GM19372 (cell line): ENCODE measurements at regions not wholly inside any gene's neighbourhood (a gene's known extent, or its start where the extent isn't known, plus 50 kb on each side); places are given as distances from the start of the nearest gene placed in this dataset.
"Not testable (repeated sequence)": the region's sequence is repeated elsewhere in the genome, so short reads cannot be mapped to it uniquely, and the experiment has no call there.

Experiments used
- ATAC-seq: cut with Tn5 transposase; IDR thresholded peaks from one replicate; pipeline ENCODE4 v1.9.1; 2021; ENCODE audit warnings: mild to moderate bottlenecking, low read depth, moderate library complexity; ENCODE audit not compliant: unreplicated experiment

DNA sequence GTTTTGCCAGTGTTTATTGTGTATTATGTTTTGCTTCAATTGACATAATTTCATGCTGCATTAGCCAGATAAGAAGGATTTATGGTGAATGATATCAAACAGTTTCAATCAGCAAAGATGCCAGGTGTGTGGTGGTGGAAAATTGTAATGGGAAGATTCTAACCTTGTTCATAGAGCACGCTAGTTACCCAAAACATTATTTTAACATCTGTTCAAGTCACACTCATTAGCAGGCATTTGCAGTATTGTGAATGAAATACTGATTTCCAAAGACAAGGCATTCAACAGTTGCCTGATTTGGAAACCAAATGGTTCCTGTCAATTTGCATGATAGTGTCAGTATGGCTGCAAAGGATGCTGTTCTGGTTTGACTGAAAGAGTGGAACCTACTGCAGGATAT lies 129.7 kb downstream of the EPC1 start:
- ATAC-seq = no peak

DNA sequence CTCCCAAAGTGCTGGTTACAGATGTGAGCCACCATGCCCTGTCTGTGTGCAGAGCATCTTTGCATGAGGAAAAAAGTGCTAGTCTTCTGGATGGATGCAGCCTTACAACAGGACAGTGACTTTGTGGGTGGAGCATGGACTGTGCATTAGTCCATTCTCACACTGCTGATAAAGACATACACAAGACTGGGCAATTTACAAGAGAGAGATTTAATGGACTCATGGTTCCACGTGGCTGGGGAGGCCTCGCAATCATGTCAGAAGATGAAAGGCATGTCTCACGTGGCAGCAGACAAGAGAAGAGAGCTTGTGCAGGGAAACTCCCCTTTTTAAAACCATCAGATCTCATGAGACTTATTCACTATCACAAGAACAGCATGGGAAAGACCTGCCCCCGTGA lies 133.1 kb downstream of the EPC1 start:
- ATAC-seq = not testable (repeated sequence)

GRCh38 chr10:32211046-32211363 lies 136.0 kb downstream of the EPC1 start:
- ATAC-seq = no peak

DNA sequence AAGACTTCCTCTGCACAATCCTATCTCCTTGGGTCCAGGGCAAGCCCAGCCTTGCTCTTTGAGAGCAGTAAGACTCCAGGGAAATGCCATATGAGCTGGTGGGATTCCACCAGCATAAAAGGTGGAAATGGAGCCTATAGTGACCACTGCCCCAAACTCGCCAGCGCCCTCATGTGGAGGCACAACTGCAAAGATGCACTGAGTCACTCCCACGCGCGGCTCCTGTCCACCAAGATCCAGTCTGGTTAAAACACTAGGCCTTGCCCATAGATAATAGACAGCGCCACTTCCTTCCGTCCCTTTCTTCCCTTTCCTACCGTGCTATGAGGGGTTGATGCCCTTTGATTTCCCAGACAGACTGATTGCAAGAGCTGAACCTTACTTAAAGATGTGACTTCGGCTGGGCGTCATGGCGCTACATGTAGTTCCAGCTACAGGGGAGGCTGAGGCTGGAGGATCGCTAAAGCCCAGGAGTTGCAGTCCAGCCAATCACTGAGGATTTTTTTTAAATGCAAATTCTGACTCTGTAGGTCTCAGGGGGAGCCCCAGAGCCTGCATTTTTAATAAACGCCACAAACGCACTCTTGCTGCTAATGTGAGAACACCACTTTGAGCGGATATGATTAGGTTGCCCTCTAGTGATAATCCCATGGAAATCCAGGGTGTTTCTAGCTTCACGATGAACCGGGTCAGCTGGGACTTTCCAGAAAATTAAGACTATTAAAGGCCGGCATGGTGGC lies 136.5 kb downstream of the EPC1 start:
- ATAC-seq = no peak

GRCh38 chr10:32208005-32208404 lies 139.0 kb downstream of the EPC1 start:
- ATAC-seq = not testable (repeated sequence)

GRCh38 chr10:32207544-32207943 lies 139.4 kb downstream of the EPC1 start:
- ATAC-seq = no peak

DNA sequence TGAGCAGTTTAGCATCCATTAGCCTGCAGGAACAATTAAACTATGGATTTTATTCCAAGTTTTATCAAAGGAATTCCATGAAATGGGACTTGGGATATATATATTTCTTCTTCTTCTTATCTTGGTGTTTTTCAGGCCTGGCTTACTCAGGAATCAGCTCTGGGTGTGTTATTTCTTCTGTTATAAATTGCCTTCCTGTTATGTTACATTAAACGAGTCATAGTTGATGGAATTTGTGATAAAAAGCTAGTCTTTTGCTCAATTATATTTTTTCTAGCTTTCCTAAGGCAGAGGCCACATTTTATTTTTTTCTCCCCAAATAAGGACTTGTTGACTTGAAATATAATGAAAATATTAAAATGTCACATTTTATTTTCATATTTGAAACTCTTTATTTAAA lies 141.3 kb downstream of the EPC1 start:
- no peak for ATAC-seq

GRCh38 chr10:32204606-32205005 lies 142.4 kb downstream of the EPC1 start:
- no peak for ATAC-seq

DNA sequence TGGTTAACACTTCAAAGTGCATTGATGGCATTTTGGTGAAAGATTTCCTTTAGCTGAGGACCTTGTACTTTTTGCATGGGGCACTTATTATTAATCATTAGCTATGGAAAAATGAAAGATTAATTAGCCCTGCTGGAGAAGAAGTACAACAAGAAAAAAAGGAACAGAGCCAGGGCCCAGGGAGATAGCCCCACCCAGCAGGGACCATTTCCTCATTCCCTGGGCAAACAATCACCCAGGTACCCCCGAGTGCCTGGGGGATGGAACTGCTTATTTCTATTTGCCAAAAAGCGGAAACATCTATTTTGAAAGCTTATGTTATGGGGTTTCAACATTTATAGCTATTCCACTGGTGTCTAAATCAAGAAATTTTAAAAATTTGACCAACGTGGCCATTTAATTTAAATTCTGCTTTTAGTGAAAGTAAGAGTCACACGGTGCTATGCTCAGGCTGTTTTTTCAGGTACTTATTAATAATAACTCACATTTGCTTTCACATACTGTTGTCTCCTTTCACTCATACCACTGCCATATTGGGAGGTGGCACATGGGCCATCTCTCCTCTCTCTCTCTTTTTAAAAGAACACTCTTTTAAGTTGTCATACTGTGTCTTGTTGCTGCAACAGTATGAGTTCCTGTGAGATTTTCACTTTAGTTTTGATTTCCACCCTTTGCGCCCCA lies 143.6 kb upstream of the KIF5B start:
- no peak for ATAC-seq

- no peak for ATAC-seq
These were observed 141.2 kb upstream of the KIF5B start for GRCh38 chr10:32197423-32197822.

GRCh38 chr10:32190890-32191491 lies 134.8 kb upstream of the KIF5B start:
- peak; percentile 79 for ATAC-seq

DNA sequence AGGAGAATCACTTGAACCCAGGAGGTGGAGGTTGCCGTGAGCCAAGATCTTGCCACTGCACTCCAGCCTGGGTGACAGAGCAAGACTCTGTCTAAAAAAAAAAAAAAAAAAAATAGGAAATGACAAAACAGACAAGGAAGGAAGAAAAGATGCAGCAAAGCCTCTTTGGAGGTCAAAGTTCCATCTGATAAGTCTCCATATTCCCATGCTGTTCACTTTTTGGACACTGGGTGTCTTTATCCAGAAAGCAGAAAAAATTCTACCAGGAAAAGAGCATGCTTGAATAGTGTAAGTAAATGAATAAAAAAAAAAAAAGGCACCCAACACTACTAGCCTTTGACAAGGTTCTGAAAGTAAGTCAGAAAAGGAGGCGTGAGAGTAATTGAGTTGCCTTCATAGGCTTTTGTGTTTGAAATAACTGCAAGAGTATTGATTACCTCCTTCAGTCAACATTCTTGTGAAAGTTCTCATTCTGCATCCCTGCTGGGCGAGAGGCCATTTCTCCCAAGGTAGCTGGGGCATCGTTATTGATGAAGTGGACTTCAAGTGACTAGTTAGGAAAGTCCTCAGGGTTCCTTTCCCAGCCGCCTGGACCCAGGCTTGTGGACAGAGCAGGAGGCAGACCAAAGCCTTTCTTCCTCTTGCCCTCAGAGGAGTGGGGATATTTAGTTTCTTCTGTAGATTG lies 133.3 kb upstream of the KIF5B start:
- ATAC-seq = no peak

DNA sequence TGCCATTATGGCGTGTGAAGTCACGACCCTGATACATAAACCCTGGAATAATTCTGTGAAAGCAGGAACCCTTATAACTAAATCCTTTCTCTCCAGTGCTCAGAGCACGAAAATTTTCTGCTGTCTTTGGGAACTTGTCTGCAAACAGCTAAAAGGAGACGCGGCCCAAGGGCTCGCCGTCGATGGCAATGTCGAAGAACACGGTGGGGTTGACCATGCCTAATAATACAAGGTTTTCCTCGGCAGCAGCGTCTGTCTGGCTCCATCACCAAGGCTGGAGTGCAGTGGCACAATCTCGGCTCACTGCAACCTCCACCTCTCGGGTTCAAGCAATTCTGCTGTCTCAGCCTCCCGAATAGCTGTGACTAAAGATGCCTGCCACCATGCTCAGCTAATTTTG lies 132.4 kb upstream of the KIF5B start:
- ATAC-seq = not testable (repeated sequence)

DNA sequence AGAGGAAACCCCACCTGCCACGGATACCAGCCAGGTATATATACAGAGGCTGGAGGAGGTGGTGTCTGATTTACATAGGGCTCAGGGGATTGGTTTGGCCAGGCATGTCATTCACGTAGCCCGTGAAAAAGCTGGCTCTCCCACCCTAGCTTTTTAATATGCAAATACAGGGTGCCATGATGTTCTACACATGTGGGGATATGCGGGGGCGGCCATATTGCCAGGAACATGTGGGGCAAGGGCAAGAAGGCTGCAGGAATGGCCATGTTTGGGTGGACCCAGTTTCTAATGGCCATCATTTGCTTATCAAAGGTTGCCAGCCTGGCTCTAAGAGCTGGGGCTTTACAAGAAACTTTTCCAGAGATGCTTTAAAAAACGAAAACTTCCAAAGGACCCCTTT lies 131.5 kb upstream of the KIF5B start:
- no peak for ATAC-seq

- not testable (repeated sequence) for ATAC-seq
These were observed 127.4 kb upstream of the KIF5B start for GRCh38 chr10:32183652-32184051.

DNA sequence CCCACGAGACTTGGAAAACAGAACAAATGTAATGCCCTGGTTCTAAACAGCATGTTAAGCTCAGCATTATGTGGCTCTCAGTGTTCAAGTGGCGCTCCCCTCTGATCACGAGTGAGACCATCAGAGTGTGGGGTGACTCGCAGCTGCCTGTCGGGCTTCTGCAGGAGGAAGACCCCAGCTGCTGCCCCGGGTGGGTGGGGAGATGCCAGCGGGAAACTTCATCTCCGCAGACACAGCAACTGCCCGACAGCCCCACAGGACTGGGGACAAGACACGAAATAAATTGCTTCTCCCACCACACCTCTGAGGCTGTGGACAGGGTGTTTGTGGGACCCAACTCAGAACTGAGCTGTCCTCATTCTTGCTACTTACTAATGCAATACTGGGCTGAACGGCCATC lies 126.3 kb upstream of the KIF5B start:
- ATAC-seq = no peak

DNA sequence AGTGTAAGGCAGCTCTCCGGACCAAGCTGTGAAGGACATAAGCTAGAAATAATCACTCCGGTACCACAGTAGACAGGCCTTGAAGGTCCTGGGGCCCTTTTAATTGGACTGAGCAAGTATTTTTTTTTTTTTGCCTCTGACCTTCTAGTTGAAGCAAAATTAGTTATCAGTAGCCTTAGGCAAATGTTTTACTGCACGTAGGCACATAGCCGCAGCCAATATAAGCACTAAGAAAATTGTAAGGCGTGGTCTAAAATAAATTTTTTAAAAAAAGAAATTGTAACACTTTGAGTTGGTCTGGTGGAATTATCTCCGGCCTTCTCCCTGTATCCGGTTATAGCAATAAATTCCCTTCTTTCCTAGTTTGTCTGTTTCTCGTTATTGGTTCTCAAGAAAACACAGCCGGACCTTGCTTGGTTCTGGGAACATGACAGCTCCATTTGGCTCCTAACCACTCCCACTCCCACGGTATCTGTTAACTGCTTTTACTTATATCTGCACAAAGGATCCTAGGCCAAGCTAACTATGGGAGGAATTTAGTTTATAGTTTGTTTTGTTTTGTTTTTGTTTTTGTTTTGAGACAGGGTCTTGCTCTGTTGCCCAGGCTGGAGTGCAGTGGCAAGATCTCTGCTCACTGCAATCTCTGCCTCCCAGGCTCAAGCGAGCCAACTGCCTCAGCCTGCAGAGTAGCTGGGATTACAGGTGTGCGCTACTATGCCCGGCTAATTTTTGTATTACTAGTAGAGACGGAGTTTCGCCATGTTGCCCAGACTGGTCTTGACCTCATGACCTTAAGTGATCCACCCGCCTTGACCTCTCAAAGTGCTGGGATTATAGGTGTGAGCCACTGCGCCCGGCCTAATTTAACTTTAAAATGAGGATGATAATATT lies 124.4 kb upstream of the KIF5B start:
- ATAC-seq = no peak

GRCh38 chr10:32179836-32180235 lies 123.6 kb upstream of the KIF5B start:
- no peak for ATAC-seq

GRCh38 chr10:32177594-32177993 lies 121.4 kb upstream of the KIF5B start:
- ATAC-seq = not testable (repeated sequence)

GRCh38 chr10:32175629-32176028 lies 119.4 kb upstream of the KIF5B start:
- no peak for ATAC-seq
